Skeletal muscle satellite cell (primary cell): ENCODE measurements at regions not wholly inside any gene's neighbourhood (a gene's known extent, or its start where the extent isn't known, plus 50 kb on each side); places are given as distances from the start of the nearest gene placed in this dataset.

Source experiments
- H3K27me3 ChIP-seq: 2 replicates; pipeline ENCODE4 v1.7.0; 2013; ENCODE audit warnings: low read length; ENCODE audit not compliant: control insufficient read depth, insufficient read depth
- H3K36me3 ChIP-seq: 2 replicates; pipeline ENCODE4 v1.7.0; 2013; ENCODE audit warnings: mild to moderate bottlenecking, control low read depth, low read length; ENCODE audit not compliant: insufficient read depth
- H3K4me1 ChIP-seq: 2 replicates; pipeline ENCODE4 v1.7.0; 2013; ENCODE audit warnings: low read length; ENCODE audit not compliant: control insufficient read depth, insufficient read depth
- H3K4me2 ChIP-seq: 2 replicates; pipeline ENCODE4 v1.7.0; 2013; ENCODE audit warnings: mild to moderate bottlenecking, low read length
- H3K4me3 ChIP-seq: 2 replicates; pipeline ENCODE4 v1.7.0; 2013; ENCODE audit warnings: low read length
- H3K9ac ChIP-seq: 2 replicates; pipeline ENCODE4 v1.7.0; 2013; ENCODE audit warnings: mild to moderate bottlenecking, low read depth, low read length, moderate library complexity
- H3K9me3 ChIP-seq: replicated peaks from 2 replicates; pipeline ENCODE4 v1.7.0; 2013; ENCODE audit warnings: mild to moderate bottlenecking, control low read depth, low read length

- no peak overlapping the region for H3K4me3 ChIP-seq
- no peaks in the 10 kb centered on the region for H3K27me3 ChIP-seq
- H3K9me3 ChIP-seq: no peaks in the 10 kb centered on the region
- no peaks in the 10 kb centered on the region for H3K36me3 ChIP-seq
- H3K4me1 ChIP-seq: no peaks in the 10 kb centered on the region
- no peak overlapping the region for H3K4me2 ChIP-seq
- H3K9ac ChIP-seq: no peak overlapping the region
These were observed 53.4 kb downstream of the MC4R start for GRCh38 chr18:60319129-60319528.

- no peak overlapping the region for H3K9ac ChIP-seq
- H3K9me3 ChIP-seq: no peaks in the 10 kb centered on the region
- no peaks in the 10 kb centered on the region for H3K27me3 ChIP-seq
- H3K36me3 ChIP-seq: no peaks in the 10 kb centered on the region
- H3K4me3 ChIP-seq: no peak overlapping the region
- H3K4me1 ChIP-seq: no peaks in the 10 kb centered on the region
- H3K4me2 ChIP-seq: no peak overlapping the region
These were observed 60.8 kb downstream of the MC4R start for GRCh38 chr18:60311676-60312360.

- H3K27me3 ChIP-seq: peaks cover 3% of the 10 kb centered on the region
- no peak overlapping the region for H3K9ac ChIP-seq
- H3K9me3 ChIP-seq: no peaks in the 10 kb centered on the region
- H3K36me3 ChIP-seq: no peaks in the 10 kb centered on the region
- H3K4me3 ChIP-seq: no peak overlapping the region
- no peaks in the 10 kb centered on the region for H3K4me1 ChIP-seq
- no peak overlapping the region for H3K4me2 ChIP-seq
These were observed 76.9 kb downstream of the MC4R start for GRCh38 chr18:60295674-60296073.

GRCh38 chr18:60292186-60292585 is 80.4 kb downstream of the MC4R start:
- Histone ChIP-seq H3K27me3 (peaks cover 3% of the 10 kb centered on the region), H3K9me3 (no peaks in the 10 kb centered on the region), H3K4me2 (no peak overlapping the region), H3K4me3 (no peak overlapping the region), H3K4me1 (no peaks in the 10 kb centered on the region), H3K36me3 (no peaks in the 10 kb centered on the region), H3K9ac (no peak overlapping the region)

GRCh38 chr18:60279391-60279790 is 93.2 kb downstream of the MC4R start:
- Histone ChIP-seq H3K4me2 (no peak overlapping the region), H3K4me1 (no peaks in the 10 kb centered on the region), H3K4me3 (no peak overlapping the region), H3K27me3 (peaks cover 5% of the 10 kb centered on the region), H3K9ac (no peak overlapping the region), H3K36me3 (no peaks in the 10 kb centered on the region), H3K9me3 (no peaks in the 10 kb centered on the region)

- no peaks in the 10 kb centered on the region for H3K36me3 ChIP-seq
- H3K27me3 ChIP-seq: peaks cover 5% of the 10 kb centered on the region
- no peak overlapping the region for H3K9ac ChIP-seq
- no peak overlapping the region for H3K4me2 ChIP-seq
- no peaks in the 10 kb centered on the region for H3K9me3 ChIP-seq
- H3K4me3 ChIP-seq: no peak overlapping the region
- H3K4me1 ChIP-seq: no peaks in the 10 kb centered on the region
These were observed 94.6 kb downstream of the MC4R start for GRCh38 chr18:60277855-60278480.

- no peak overlapping the region for H3K9ac ChIP-seq
These were observed 105.0 kb downstream of the MC4R start for GRCh38 chr18:60267391-60268058.

GRCh38 chr18:60266558-60266957 is 106.0 kb downstream of the MC4R start:
- Histone ChIP-seq H3K9ac (no peak overlapping the region), H3K9me3 (no peaks in the 10 kb centered on the region), H3K4me2 (no peak overlapping the region), H3K27me3 (peaks cover 3% of the 10 kb centered on the region), H3K36me3 (no peaks in the 10 kb centered on the region), H3K4me1 (no peaks in the 10 kb centered on the region), H3K4me3 (no peak overlapping the region)

More at GRCh38 chr18:60267391-60268058, 105.0 kb downstream of the MC4R start:
- no peaks in the 10 kb centered on the region for H3K4me1 ChIP-seq
- H3K36me3 ChIP-seq: no peaks in the 10 kb centered on the region
- H3K4me3 ChIP-seq: no peak overlapping the region
- peaks cover 3% of the 10 kb centered on the region for H3K27me3 ChIP-seq
- H3K4me2 ChIP-seq: no peak overlapping the region
- no peaks in the 10 kb centered on the region for H3K9me3 ChIP-seq

GRCh38 chr18:60259052-60259681 is 113.4 kb downstream of the MC4R start:
- Histone ChIP-seq H3K4me2 (no peak overlapping the region), H3K36me3 (no peaks in the 10 kb centered on the region), H3K4me3 (no peak overlapping the region), H3K9ac (no peak overlapping the region), H3K9me3 (no peaks in the 10 kb centered on the region), H3K27me3 (no peaks in the 10 kb centered on the region), H3K4me1 (no peaks in the 10 kb centered on the region)

GRCh38 chr18:60249388-60249787 is 123.2 kb downstream of the MC4R start:
- no peaks in the 10 kb centered on the region for H3K4me1 ChIP-seq
- peaks cover 8% of the 10 kb centered on the region for H3K27me3 ChIP-seq
- H3K36me3 ChIP-seq: no peaks in the 10 kb centered on the region
- H3K9me3 ChIP-seq: no peaks in the 10 kb centered on the region
- H3K4me3 ChIP-seq: no peak overlapping the region
- no peak overlapping the region for H3K4me2 ChIP-seq
- H3K9ac ChIP-seq: no peak overlapping the region
